H1 (cell line): ENCODE measurements at regions not wholly inside any gene's neighbourhood (a gene's known extent, or its start where the extent isn't known, plus 50 kb on each side); places are given as distances from the start of the nearest gene placed in this dataset.

ENCODE experiments used
- CTCF ChIA-PET: fragments of 300-600 bp; sonication (Branson Sonifier 250); formaldehyde crosslinking; loops from one replicate; lab custom pipeline; 2021; ENCODE audit not compliant: partially characterized antibody; lab: Charles Lee
- POLR2A ChIA-PET: fragments of 300-600 bp; sonication (Branson Sonifier 250); formaldehyde crosslinking; loops from one replicate; lab custom pipeline; 2021; ENCODE audit warnings: inconsistent platforms; ENCODE audit not compliant: partially characterized antibody; lab: Charles Lee
- DNase-seq, 2 experiments: peaks; one replicate each; pipeline versions ENCODE4 v3.0.0 to v3.0.0-alpha.2; 2010 to 2022; ENCODE audit warnings: low spot score in 2 of 2, low read depth in 1 of 2, mixed read lengths in 1 of 2
- FAIRE-seq: peaks from 2 replicates; lab custom pipeline; 2011; peaks lifted over from hg19 to GRCh38; lab: Jason Lieb, UNC
- H2AFZ ChIP-seq: 2 replicates; pipeline ENCODE4 v1.8.1; 2012; ENCODE audit warnings: low read length, inconsistent platforms
- H2AK5ac ChIP-seq: 2 replicates; pipeline ENCODE4 v1.6.1; 2013; ENCODE audit warnings: low read depth, low read length
- H2BK120ac ChIP-seq: replicated peaks from 2 replicates; pipeline ENCODE3; 2013; ENCODE audit warnings: low read depth, low read length, inconsistent platforms
- H2BK12ac ChIP-seq: 2 replicates; pipeline ENCODE4 v1.6.1; 2013; ENCODE audit warnings: low read depth, low read length
- H2BK15ac ChIP-seq: 2 replicates; pipeline ENCODE4 v1.6.1; 2013; ENCODE audit warnings: low read length
- H2BK20ac ChIP-seq: 2 replicates; pipeline ENCODE4 v1.6.1; 2013; ENCODE audit warnings: low read length
- H2BK5ac ChIP-seq: 2 replicates; pipeline ENCODE4 v1.6.1; 2013; ENCODE audit warnings: low read depth, low read length
- H3K14ac ChIP-seq: 2 replicates; pipeline ENCODE4 v1.6.1; 2013; ENCODE audit warnings: inconsistent platforms; ENCODE audit not compliant: insufficient read length
- H3K18ac ChIP-seq: 2 replicates; pipeline ENCODE4 v1.6.1; 2013; ENCODE audit warnings: low read length; ENCODE audit errors: extremely low read depth
- H3K23ac ChIP-seq: 2 replicates; pipeline ENCODE4 v1.6.1; 2013; ENCODE audit warnings: inconsistent platforms; ENCODE audit not compliant: insufficient read length
- H3K23me2 ChIP-seq: 2 replicates; pipeline ENCODE4 v1.6.1; 2013; ENCODE audit warnings: low read depth, low read length
- H3K27ac ChIP-seq: 2 replicates; pipeline ENCODE4 v1.6.1; 2011; ENCODE audit warnings: low read depth, low read length, inconsistent platforms
- H3K27me3 ChIP-seq, 4 experiments: replicated peaks in 1 of 4; 1 replicate in 1 of 4; 2 replicates in 3 of 4; pipeline versions ENCODE4 v1.6.1 to v1.8.1; 2011 to 2013; ENCODE audit warnings: low read length in 3 of 4, mild to moderate bottlenecking in 3 of 4, inconsistent platforms in 2 of 4, mixed read lengths in 2 of 4, moderate library complexity in 1 of 4; ENCODE audit not compliant: control insufficient read depth in 3 of 4, insufficient read depth in 3 of 4; ENCODE audit errors: extremely low read depth in 1 of 4
- H3K36me3 ChIP-seq, 4 experiments: 2 replicates each; pipeline versions ENCODE4 v1.6.1 to v1.8.1; 2011 to 2013; ENCODE audit warnings: mild to moderate bottlenecking in 4 of 4, low read length in 3 of 4, moderate library complexity in 2 of 4, control low read depth in 1 of 4, inconsistent platforms in 1 of 4; ENCODE audit not compliant: insufficient read depth in 4 of 4, control insufficient read depth in 2 of 4
- H3K4ac ChIP-seq: replicated peaks from 2 replicates; pipeline ENCODE3; 2013; ENCODE audit warnings: low read length, low read depth, mixed read lengths, inconsistent platforms; ENCODE audit not compliant: insufficient read length
- H3K4me1 ChIP-seq, 4 experiments: replicated peaks in 1 of 4; 1 replicate in 1 of 4; 2 replicates in 3 of 4; pipeline versions ENCODE4 v1.6.1 to v1.8.1; 2011 to 2013; ENCODE audit warnings: low read length in 3 of 4, inconsistent platforms in 2 of 4, mixed read lengths in 1 of 4; ENCODE audit not compliant: insufficient read depth in 4 of 4, control insufficient read depth in 3 of 4
- H3K4me2 ChIP-seq, 2 experiments: 2 replicates each; pipeline versions ENCODE4 v1.6.1 to v1.8.1; 2011 to 2013; ENCODE audit warnings: low read depth in 2 of 2, low read length in 2 of 2, control low read depth in 1 of 2, inconsistent platforms in 1 of 2, mild to moderate bottlenecking in 1 of 2; ENCODE audit not compliant: insufficient read depth in 1 of 2
- H3K4me3 ChIP-seq, 4 experiments: fragments of 200-600, 300-600 bp in 1 of 4; sonication (generic), shearing (Covaris generic), sonication (Bioruptor Twin) in 1 of 4; 2 replicates each; pipeline versions ENCODE4 v1.5.1 to v1.8.1; 2011 to 2016; ENCODE audit warnings: low read length in 4 of 4, low read depth in 3 of 4, control low read depth in 2 of 4, inconsistent platforms in 2 of 4, mild to moderate bottlenecking in 2 of 4, mixed read lengths in 1 of 4, moderate library complexity in 1 of 4; ENCODE audit not compliant: insufficient read depth in 2 of 4; ENCODE audit errors: extremely low read depth in 1 of 4
- H3K56ac ChIP-seq: replicated peaks from 2 replicates; pipeline ENCODE3; 2013; ENCODE audit warnings: low read depth, mild to moderate bottlenecking, mixed read lengths, low read length, inconsistent platforms; ENCODE audit not compliant: insufficient read length
- H3K79me1 ChIP-seq: 2 replicates; pipeline ENCODE4 v1.6.1; 2013; ENCODE audit warnings: low read depth, low read length, control low read depth
- H3K79me2 ChIP-seq, 2 experiments: 2 replicates each; pipeline versions ENCODE4 v1.6.1 to v1.8.1; 2012 to 2013; ENCODE audit warnings: low read length in 2 of 2, mild to moderate bottlenecking in 2 of 2, inconsistent platforms in 1 of 2; ENCODE audit not compliant: insufficient read depth in 2 of 2, control insufficient read depth in 1 of 2
- H3K9ac ChIP-seq, 4 experiments: replicated peaks in 1 of 4; 1 replicate in 1 of 4; 2 replicates in 3 of 4; pipeline versions ENCODE4 v1.6.1 to v1.8.1; 2011 to 2013; ENCODE audit warnings: low read depth in 3 of 4, low read length in 3 of 4, control low read depth in 2 of 4, mild to moderate bottlenecking in 2 of 4, moderate library complexity in 2 of 4, inconsistent platforms in 1 of 4; ENCODE audit errors: extremely low read depth in 1 of 4
- H3K9me3 ChIP-seq, 2 experiments: 2 replicates each; pipeline versions ENCODE4 v1.6.1 to v1.8.1; 2012 to 2013; ENCODE audit warnings: mild to moderate bottlenecking in 2 of 2, moderate library complexity in 2 of 2, control low read depth in 1 of 2, inconsistent platforms in 1 of 2, low read depth in 1 of 2, low read length in 1 of 2, mixed read lengths in 1 of 2; ENCODE audit not compliant: insufficient read depth in 2 of 2
- H4K20me1 ChIP-seq, 2 experiments: replicated peaks in 1 of 2; 2 replicates each; pipeline versions ENCODE3 to v1.8.1; 2011 to 2013; ENCODE audit warnings: inconsistent platforms in 2 of 2, low read length in 2 of 2, mild to moderate bottlenecking in 1 of 2; ENCODE audit not compliant: insufficient read depth in 2 of 2, control insufficient read depth in 1 of 2
- H4K5ac ChIP-seq: 2 replicates; pipeline ENCODE4 v1.6.1; 2013; ENCODE audit warnings: low read length, low read depth, mixed read lengths, inconsistent platforms; ENCODE audit not compliant: insufficient read length
- H4K8ac ChIP-seq: 2 replicates; pipeline ENCODE4 v1.8.0; 2013; ENCODE audit warnings: mild to moderate bottlenecking, moderate library complexity, low read length, inconsistent platforms; ENCODE audit not compliant: insufficient read depth; ENCODE audit errors: extremely low read depth
- H4K91ac ChIP-seq: replicated peaks from 2 replicates; pipeline ENCODE3; 2013; ENCODE audit warnings: low read length, mixed read lengths, inconsistent platforms; ENCODE audit not compliant: insufficient read length
- BACH1 ChIP-seq: IDR thresholded peaks from 2 replicates; pipeline ENCODE4 v1.6.1; 2012; ENCODE audit warnings: low read length, improper control_type of control experiment
- BRCA1 ChIP-seq: IDR thresholded peaks from 2 replicates; pipeline ENCODE4 v1.6.1; 2012; ENCODE audit warnings: low read depth, low read length, improper control_type of control experiment
- E2F6 ChIP-seq: IDR thresholded peaks from 2 replicates; pipeline ENCODE4 v1.6.1; 2012; ENCODE audit warnings: inconsistent platforms
- EZH2 ChIP-seq: fragments of 200-600 bp; sonication (generic); IDR thresholded peaks from 2 replicates; pipeline ENCODE4 v1.7.1; 2012; ENCODE audit warnings: low read depth, mild to moderate bottlenecking, moderate library complexity, low read length, inconsistent platforms; ENCODE audit not compliant: severe bottlenecking
- GTF2F1 ChIP-seq: IDR thresholded peaks from 2 replicates; pipeline ENCODE4 v1.6.1; 2012; ENCODE audit warnings: low read depth, low read length, improper control_type of control experiment, borderline replicate concordance
- HDAC6 ChIP-seq: IDR thresholded peaks from one replicate; pipeline ENCODE4 v1.7.1; 2012; ENCODE audit warnings: low read depth, mild to moderate bottlenecking, inconsistent platforms, low read length, moderate library complexity
- KDM1A ChIP-seq: fragments of 200-600, 300-600 bp; sonication (generic); IDR thresholded peaks from 2 replicates; pipeline ENCODE4 v1.7.1; 2016; ENCODE audit warnings: mild to moderate bottlenecking, low read length, borderline replicate concordance
- KDM4A ChIP-seq: IDR thresholded peaks from one replicate; pipeline ENCODE4 v1.7.1; 2012; ENCODE audit warnings: low read depth, mild to moderate bottlenecking, moderate library complexity, low read length, inconsistent platforms; ENCODE audit not compliant: severe bottlenecking
- MAX ChIP-seq: IDR thresholded peaks from 2 replicates; pipeline ENCODE4 v1.6.1; 2012; ENCODE audit warnings: inconsistent platforms
- RXRA ChIP-seq: IDR thresholded peaks from 2 replicates; pipeline ENCODE4 v1.6.1; 2011; ENCODE audit warnings: low read depth, mild to moderate bottlenecking, low read length, moderate library complexity; ENCODE audit not compliant: insufficient read depth
- YY1 ChIP-seq: IDR thresholded peaks from 2 replicates; pipeline ENCODE4 v1.6.1; 2011; ENCODE audit warnings: low read depth, mild to moderate bottlenecking, low read length
- WGBS, 2 experiments: shearing (Covaris generic) in 1 of 2; methylation state at CpG; one replicate each; pipeline versions ENCODE4 v1.1.6 to v1.1.7; 2013 to 2015; ENCODE audit warnings: low lambda C conversion rate in 2 of 2, mixed read lengths in 2 of 2, inconsistent platforms in 1 of 2, low coverage in 1 of 2, missing lambda C conversion rate in 1 of 2; ENCODE audit not compliant: insufficient replicate concordance in 2 of 2, insufficient coverage in 1 of 2, insufficient read length in 1 of 2; ENCODE audit errors: extremely low coverage in 1 of 2, missing lambda C conversion rate in 1 of 2; 5-methylcytosine and 5-hydroxymethylcytosine counted together

DNA sequence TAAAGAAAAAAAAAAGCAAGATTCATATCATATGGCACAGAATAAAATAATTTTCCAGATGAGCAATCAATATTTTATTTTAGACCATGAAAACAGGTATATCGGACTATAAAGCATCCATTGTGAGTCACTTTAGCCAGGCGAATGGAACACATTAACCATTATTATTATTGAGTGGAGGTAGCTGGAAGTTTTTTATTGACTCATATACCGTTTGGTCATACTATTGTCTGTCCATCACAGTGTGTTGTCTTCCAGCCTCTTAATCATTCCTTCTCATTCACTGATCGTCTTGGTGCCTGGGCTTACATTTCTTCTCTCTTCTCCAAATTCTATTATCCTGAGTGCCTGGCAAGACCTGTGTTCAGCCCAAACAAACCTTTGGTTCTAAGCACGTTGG is 634.8 kb downstream of the MECOM start:
- 88% methylated on average over 5 of the region's 5 CpGs; no CpG with 5 or more reads in 1 of the 2 experiments for WGBS, 2 experiments
- Histone ChIP-seq H3K14ac (no peak overlapping the region), H2BK15ac (no peak overlapping the region), H2AK5ac (no peak overlapping the region), H3K56ac (no peak overlapping the region), H2BK5ac (no peak overlapping the region), H3K4me1 (no peaks in the 10 kb centered on the region), H3K4me2 (no peak overlapping the region), H3K79me1 (no peaks in the 10 kb centered on the region), H3K9ac (no peak overlapping the region), H3K18ac (no peak overlapping the region), H2BK120ac (no peak overlapping the region), H4K8ac (no peak overlapping the region), H3K79me2 (no peaks in the 10 kb centered on the region), H2BK12ac (no peak overlapping the region), H3K4ac (no peak overlapping the region), H4K5ac (no peak overlapping the region), H2AFZ (no peak overlapping the region), H3K4me3 (no peak overlapping the region), H3K36me3 (no peaks in the 10 kb centered on the region), H3K23ac (no peak overlapping the region), H4K91ac (no peak overlapping the region), H3K27me3 (no peaks in the 10 kb centered on the region), H3K27ac (no peak overlapping the region), H4K20me1 (no peaks in the 10 kb centered on the region), H3K9me3 (no peaks in the 10 kb centered on the region), H2BK20ac (no peak overlapping the region), H3K23me2 (no peaks in the 10 kb centered on the region)
- POLR2A ChIA-PET, result no interaction called here
- FAIRE-seq, result no peak
- CTCF ChIA-PET, result no interaction called here
- DNase-seq, result no peak
- TF ChIP-seq YY1 (no peak), EZH2 (no peak), BACH1 (no peak), HDAC6 (no peak), RXRA (no peak), MAX (no peak), GTF2F1 (no peak), E2F6 (no peak), KDM1A (no peak), KDM4A (no peak), BRCA1 (no peak)
- TF ChIP-seq, all 59 proteins: peak for 0
